ENCODE measurements at regions not wholly inside any gene's neighbourhood (a gene's known extent, or its start where the extent isn't known, plus 50 kb on each side); places are given as distances from the start of the nearest gene placed in this dataset.

- Histone ChIP-seq H3K9me3 (no peaks in the 10 kb centered on the region), H3K4me1 (no peaks in the 10 kb centered on the region), H3K27ac (no peak overlapping the region), H3K4me3 (no peak overlapping the region), H3K36me3 (no peaks in the 10 kb centered on the region), H3K27me3 (no peaks in the 10 kb centered on the region)
- WGBS = 85% methylated on average over 4 of the region's 4 CpGs
- DNase-seq (ENCODE audit: low spot score in 2 of 2) = no peak
- TF ChIP-seq EP300 (IDR thresholded peaks at IDR 0.05) = no peak
- TF ChIP-seq POLR2AphosphoS5 (IDR thresholded peaks at IDR 0.05) = no peak
- TF ChIP-seq POLR2A (IDR thresholded peaks at IDR 0.05) = no peak
- TF ChIP-seq CTCF (IDR thresholded peaks at IDR 0.05) = no peak
Observed at GRCh38 chr10:47113907-47114500, 186.0 kb upstream of the GDF10 start.

- Histone ChIP-seq H3K36me3 (no peaks in the 10 kb centered on the region), H3K27me3 (no peaks in the 10 kb centered on the region), H3K27ac (no peak overlapping the region), H3K4me3 (no peak overlapping the region), H3K4me1 (no peaks in the 10 kb centered on the region), H3K9me3 (no peaks in the 10 kb centered on the region)
- DNase-seq (ENCODE audit: low spot score in 2 of 2) = no peak
- TF ChIP-seq EP300 (IDR thresholded peaks at IDR 0.05) (no peak), POLR2AphosphoS5 (IDR thresholded peaks at IDR 0.05) (no peak), CTCF (IDR thresholded peaks at IDR 0.05) (no peak), POLR2A (IDR thresholded peaks at IDR 0.05) (no peak)
- 91% methylated on average over 6 of the region's 6 CpGs for WGBS
Observed at GRCh38 chr10:47114680-47115186, 185.3 kb upstream of the GDF10 start.

- Histone ChIP-seq H3K27me3 (no peaks in the 10 kb centered on the region), H3K9me3 (no peaks in the 10 kb centered on the region), H3K27ac (no peak overlapping the region), H3K4me1 (no peaks in the 10 kb centered on the region), H3K36me3 (no peaks in the 10 kb centered on the region), H3K4me3 (no peak overlapping the region)
- WGBS = 74% methylated on average over 8 of the region's 8 CpGs
- TF ChIP-seq POLR2A (IDR thresholded peaks at IDR 0.05) (no peak), CTCF (IDR thresholded peaks at IDR 0.05) (no peak), POLR2AphosphoS5 (IDR thresholded peaks at IDR 0.05) (no peak), EP300 (IDR thresholded peaks at IDR 0.05) (no peak)
- no peak for DNase-seq (ENCODE audit: low spot score in 2 of 2)
Observed at GRCh38 chr10:47115322-47115721, 184.7 kb upstream of the GDF10 start.

GRCh38 chr10:47116445-47116844 lies 183.6 kb upstream of the GDF10 start:
- Histone ChIP-seq H3K4me3 (no peak overlapping the region), H3K4me1 (no peaks in the 10 kb centered on the region), H3K27me3 (no peaks in the 10 kb centered on the region), H3K27ac (no peak overlapping the region), H3K36me3 (no peaks in the 10 kb centered on the region), H3K9me3 (no peaks in the 10 kb centered on the region)
- WGBS = 80% methylated on average over 5 of the region's 5 CpGs
- no peak for DNase-seq (ENCODE audit: low spot score in 2 of 2)
- TF ChIP-seq POLR2A (IDR thresholded peaks at IDR 0.05) (no peak), POLR2AphosphoS5 (IDR thresholded peaks at IDR 0.05) (no peak), CTCF (IDR thresholded peaks at IDR 0.05) (no peak), EP300 (IDR thresholded peaks at IDR 0.05) (no peak)

- Histone ChIP-seq H3K27ac (no peak overlapping the region), H3K9me3 (no peaks in the 10 kb centered on the region), H3K4me1 (no peaks in the 10 kb centered on the region), H3K4me3 (no peak overlapping the region), H3K27me3 (no peaks in the 10 kb centered on the region), H3K36me3 (no peaks in the 10 kb centered on the region)
- TF ChIP-seq EP300 (IDR thresholded peaks at IDR 0.05) (no peak), CTCF (IDR thresholded peaks at IDR 0.05) (no peak), POLR2A (IDR thresholded peaks at IDR 0.05) (no peak), POLR2AphosphoS5 (IDR thresholded peaks at IDR 0.05) (no peak)
- WGBS = 92% methylated on average over 6 of the region's 6 CpGs
- no peak for DNase-seq (ENCODE audit: low spot score in 2 of 2)
Observed at GRCh38 chr10:47118326-47118725, 181.7 kb upstream of the GDF10 start.
